H7 (cell line): ENCODE measurements at regions not wholly inside any gene's neighbourhood (a gene's known extent, or its start where the extent isn't known, plus 50 kb on each side); places are given as distances from the start of the nearest gene placed in this dataset.
A peak's percentile ranks its signal among the peaks of the same experiment; 100 is the strongest.
"Not testable (repeated sequence)": the region's sequence is repeated elsewhere in the genome, so short reads cannot be mapped to it uniquely, and the experiment has no call there.

Experiments
- DNase-seq: peaks from one replicate; pipeline ENCODE4 v3.0.0; 2012
- H3K27me3 ChIP-seq: 2 replicates; pipeline ENCODE4 v1.6.0; 2011; ENCODE audit warnings: mild to moderate bottlenecking, low read length; ENCODE audit not compliant: control insufficient read depth, insufficient read depth
- H3K36me3 ChIP-seq: replicated peaks from 2 replicates; pipeline ENCODE4 v1.5.1; 2011; ENCODE audit warnings: low read length; ENCODE audit not compliant: control insufficient read depth, insufficient read depth
- H3K4me3 ChIP-seq: 2 replicates; pipeline ENCODE4 v1.5.1; 2011; ENCODE audit warnings: low read depth, mild to moderate bottlenecking, control low read depth, low read length, moderate library complexity; ENCODE audit not compliant: insufficient read depth

- DNase-seq, result no peak
- Histone ChIP-seq H3K27me3 (no peaks in the 10 kb centered on the region), H3K36me3 (no peaks in the 10 kb centered on the region), H3K4me3 (no peak overlapping the region)
Observed at GRCh38 chr21:22762463-22762862, 1764.3 kb downstream of the NCAM2 start.

DNA sequence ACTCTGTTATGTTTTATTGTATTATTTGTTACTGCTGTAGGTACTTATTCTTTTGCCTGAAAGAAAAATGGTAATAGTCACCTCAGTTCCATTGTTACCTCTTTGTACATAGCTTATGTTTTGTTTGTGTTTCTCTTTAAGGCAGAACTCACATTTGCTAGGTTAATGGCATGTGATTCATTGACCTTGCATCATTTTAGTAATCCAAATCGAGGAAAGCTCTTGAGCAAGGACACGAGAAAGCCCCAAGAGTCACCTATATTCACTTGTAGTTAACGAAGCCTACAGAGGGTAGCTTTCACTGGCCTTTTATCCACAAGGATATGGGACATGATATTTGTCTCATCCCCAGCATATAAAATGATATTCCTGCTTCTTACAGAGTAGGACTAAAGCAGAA lies 1765.2 kb downstream of the NCAM2 start:
- no peak for DNase-seq
- no peaks in the 10 kb centered on the region for H3K27me3 ChIP-seq
- H3K4me3 ChIP-seq, result no peak overlapping the region
- H3K36me3 ChIP-seq, result no peaks in the 10 kb centered on the region

- DNase-seq, result no peak
- no peaks in the 10 kb centered on the region for H3K36me3 ChIP-seq
- no peaks in the 10 kb centered on the region for H3K27me3 ChIP-seq
Observed at GRCh38 chr21:22764222-22764621, 1766.0 kb downstream of the NCAM2 start.

DNA sequence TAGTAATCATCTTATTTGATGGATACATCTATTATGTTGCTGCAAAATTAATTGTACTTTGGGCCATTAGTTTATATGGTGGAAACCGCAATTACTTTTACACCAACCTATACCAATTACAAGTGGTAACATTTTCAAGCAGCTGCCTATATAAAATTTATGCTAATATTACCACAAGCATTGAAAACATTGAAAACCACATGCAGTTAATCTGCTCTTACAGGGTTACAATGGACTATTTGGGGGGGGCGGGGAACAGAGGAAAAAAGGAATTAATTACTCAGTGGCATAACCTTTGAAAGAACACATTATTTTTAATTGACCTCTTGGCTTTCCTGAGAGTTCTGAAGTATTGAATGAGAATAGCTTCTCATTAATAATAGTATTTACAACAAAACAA lies 1793.2 kb downstream of the NCAM2 start:
- H3K27me3 ChIP-seq, result no peaks in the 10 kb centered on the region
- no peak overlapping the region for H3K4me3 ChIP-seq
- no peaks in the 10 kb centered on the region for H3K36me3 ChIP-seq
- DNase-seq, result no peak

More at GRCh38 chr21:22764222-22764621, 1766.0 kb downstream of the NCAM2 start:
- no peak overlapping the region for H3K4me3 ChIP-seq

DNA sequence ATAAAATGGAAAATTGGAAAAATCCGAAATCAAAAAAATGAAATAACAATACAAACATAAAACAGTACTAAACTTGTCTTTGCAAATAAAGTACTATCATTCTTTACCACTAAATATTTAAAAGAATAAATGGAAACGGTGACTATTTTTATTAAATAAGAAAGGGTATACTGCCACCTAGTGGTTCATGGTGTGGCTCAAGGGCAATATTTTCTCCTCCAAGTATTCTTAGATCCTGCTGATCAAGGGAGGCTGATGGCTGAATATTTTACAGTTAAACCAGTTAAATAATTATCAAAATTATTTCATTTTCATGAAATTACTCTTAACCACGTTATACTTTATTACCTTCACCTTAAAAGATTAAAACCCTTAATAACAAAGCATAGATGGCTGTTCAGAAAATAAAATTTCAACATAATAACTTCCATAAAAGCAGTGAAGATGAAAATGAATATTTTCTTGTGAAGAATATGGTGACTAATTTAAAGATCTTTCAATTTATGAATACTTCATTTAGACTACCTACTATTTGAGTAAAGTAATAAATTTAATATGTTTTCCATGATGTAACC lies 1793.9 kb downstream of the NCAM2 start:
- DNase-seq, result peak; percentile 38
- no peak overlapping the region for H3K4me3 ChIP-seq
- H3K27me3 ChIP-seq, result no peaks in the 10 kb centered on the region
- no peaks in the 10 kb centered on the region for H3K36me3 ChIP-seq

- H3K4me3 ChIP-seq, result no peak overlapping the region
- DNase-seq, result no peak
- H3K36me3 ChIP-seq, result no peaks in the 10 kb centered on the region
- no peaks in the 10 kb centered on the region for H3K27me3 ChIP-seq
Observed at GRCh38 chr21:22795091-22795490, 1796.9 kb downstream of the NCAM2 start.

GRCh38 chr21:22795644-22796043 lies 1797.4 kb downstream of the NCAM2 start:
- H3K36me3 ChIP-seq, result no peaks in the 10 kb centered on the region
- no peak overlapping the region for H3K4me3 ChIP-seq
- no peak for DNase-seq
- no peaks in the 10 kb centered on the region for H3K27me3 ChIP-seq

DNA sequence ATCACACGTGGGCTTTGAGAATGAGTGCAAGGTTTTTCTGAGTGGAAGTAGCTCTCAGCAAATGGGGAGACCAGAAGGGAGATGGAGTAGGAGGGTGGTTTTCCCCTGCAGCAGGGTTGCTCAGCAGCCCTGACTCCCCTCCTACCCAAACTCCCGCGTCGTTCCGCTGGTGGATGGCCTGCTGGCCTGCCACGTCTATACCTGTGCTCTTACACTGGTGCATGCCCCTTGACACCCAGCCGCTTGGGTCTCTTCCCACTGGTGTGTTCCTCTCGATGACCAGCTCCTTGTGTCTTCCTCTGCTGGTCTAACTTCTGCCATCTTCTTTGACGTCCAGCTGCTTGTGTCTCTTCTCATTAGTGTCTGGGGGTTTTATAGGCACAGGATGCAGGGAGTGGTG lies 1797.9 kb downstream of the NCAM2 start:
- Histone ChIP-seq H3K4me3 (no peak overlapping the region), H3K27me3 (no peaks in the 10 kb centered on the region), H3K36me3 (no peaks in the 10 kb centered on the region)
- no peak for DNase-seq

GRCh38 chr21:22804151-22804550 lies 1805.9 kb downstream of the NCAM2 start:
- Histone ChIP-seq H3K36me3 (no peaks in the 10 kb centered on the region), H3K4me3 (no peak overlapping the region), H3K27me3 (no peaks in the 10 kb centered on the region)
- no peak for DNase-seq

- Histone ChIP-seq H3K27me3 (no peaks in the 10 kb centered on the region), H3K4me3 (no peak overlapping the region), H3K36me3 (no peaks in the 10 kb centered on the region)
- no peak for DNase-seq
Observed at GRCh38 chr21:22806278-22806677, 1808.1 kb downstream of the NCAM2 start.

- H3K4me3 ChIP-seq, result no peak overlapping the region
- no peaks in the 10 kb centered on the region for H3K27me3 ChIP-seq
- H3K36me3 ChIP-seq, result no peaks in the 10 kb centered on the region
- DNase-seq, result no peak
Observed at GRCh38 chr21:22813201-22813600, 1815.0 kb downstream of the NCAM2 start.

GRCh38 chr21:22818681-22819485 lies 1820.7 kb downstream of the NCAM2 start:
- H3K36me3 ChIP-seq, result not testable (repeated sequence)

DNA sequence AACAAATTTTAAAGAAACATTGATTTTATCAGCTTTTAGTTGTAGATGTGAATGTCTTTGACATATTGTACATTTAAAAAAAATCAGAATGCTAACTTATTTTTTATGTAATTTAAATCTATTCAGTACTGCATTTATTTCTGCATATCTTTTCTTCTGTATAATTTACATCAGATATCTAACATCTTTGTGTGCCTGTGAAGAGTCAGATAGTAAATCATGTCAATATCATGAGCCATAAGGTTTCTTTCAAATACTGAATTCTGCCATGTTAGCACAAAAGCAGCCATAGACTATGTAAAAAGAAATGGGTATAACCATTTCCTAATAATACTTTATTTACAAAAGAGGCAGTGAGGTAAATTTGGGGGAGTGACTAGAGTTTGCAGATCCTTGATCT lies 1829.2 kb downstream of the NCAM2 start:
- H3K36me3 ChIP-seq, result no peaks in the 10 kb centered on the region
- no peak for DNase-seq
- no peak overlapping the region for H3K4me3 ChIP-seq
- no peaks in the 10 kb centered on the region for H3K27me3 ChIP-seq

More at GRCh38 chr21:22818681-22819485, 1820.7 kb downstream of the NCAM2 start:
- not testable (repeated sequence) for DNase-seq, H3K27me3 ChIP-seq, H3K4me3 ChIP-seq

- Histone ChIP-seq H3K27me3 (no peaks in the 10 kb centered on the region), H3K36me3 (no peaks in the 10 kb centered on the region), H3K4me3 (no peak overlapping the region)
- DNase-seq, result peak; percentile 2
Observed at GRCh38 chr21:22842875-22843274, 1844.7 kb downstream of the NCAM2 start.

GRCh38 chr21:22855581-22855980 lies 1857.4 kb downstream of the NCAM2 start:
- no peaks in the 10 kb centered on the region for H3K36me3 ChIP-seq
- DNase-seq, result no peak
- H3K27me3 ChIP-seq, result no peaks in the 10 kb centered on the region
- H3K4me3 ChIP-seq, result no peak overlapping the region
